ENCODE measurements at regions not wholly inside any gene's neighbourhood (a gene's known extent, or its start where the extent isn't known, plus 50 kb on each side); places are given as distances from the start of the nearest gene placed in this dataset.

GRCh38 chr19:28971049-28971448, 241.9 kb downstream of the UQCRFS1 start:
- no peaks in the 10 kb centered on the region for H3K4me1 ChIP-seq
- H3K27ac ChIP-seq = no peak overlapping the region
- H3K27me3 ChIP-seq = no peaks in the 10 kb centered on the region
- H3K36me3 ChIP-seq = no peaks in the 10 kb centered on the region
- no peaks in the 10 kb centered on the region for H3K9me3 ChIP-seq
- TF ChIP-seq POLR2AphosphoS5 (IDR thresholded peaks at IDR 0.05) = no peak
- TF ChIP-seq CTCF (IDR thresholded peaks at IDR 0.05) = no peak
- TF ChIP-seq POLR2A (IDR thresholded peaks at IDR 0.05) = no peak
- intact Hi-C loops (cut with DNase I; ENCODE audit: low total_unique reads) = no loop called here
- no peak for DNase-seq (ENCODE audit: low spot score in 2 of 2)
- H3K4me3 ChIP-seq = no peak overlapping the region

- intact Hi-C loops (cut with DNase I; ENCODE audit: low total_unique reads) = no loop called here
- no peak for DNase-seq (ENCODE audit: low spot score in 2 of 2)
Observed at GRCh38 chr19:28968721-28969120, 244.2 kb downstream of the UQCRFS1 start.

GRCh38 chr19:28966737-28967399, 246.1 kb downstream of the UQCRFS1 start:
- Histone ChIP-seq H3K36me3 (no peaks in the 10 kb centered on the region), H3K9me3 (no peaks in the 10 kb centered on the region), H3K4me1 (no peaks in the 10 kb centered on the region), H3K27me3 (no peaks in the 10 kb centered on the region), H3K4me3 (no peak overlapping the region), H3K27ac (no peak overlapping the region)
- TF ChIP-seq POLR2AphosphoS5 (IDR thresholded peaks at IDR 0.05) = no peak
- TF ChIP-seq POLR2A (IDR thresholded peaks at IDR 0.05) = no peak
- no peak for TF ChIP-seq CTCF (IDR thresholded peaks at IDR 0.05)
- no peak for DNase-seq (ENCODE audit: low spot score in 2 of 2)
- intact Hi-C loops (cut with DNase I; ENCODE audit: low total_unique reads) = no loop called here

More at GRCh38 chr19:28968721-28969120, 244.2 kb downstream of the UQCRFS1 start:
- Histone ChIP-seq H3K4me3 (no peak overlapping the region), H3K36me3 (no peaks in the 10 kb centered on the region), H3K9me3 (no peaks in the 10 kb centered on the region), H3K4me1 (no peaks in the 10 kb centered on the region), H3K27me3 (no peaks in the 10 kb centered on the region), H3K27ac (no peak overlapping the region)
- no peak for TF ChIP-seq POLR2AphosphoS5 (IDR thresholded peaks at IDR 0.05)
- TF ChIP-seq POLR2A (IDR thresholded peaks at IDR 0.05) = no peak

GRCh38 chr19:28964500-28964899, 248.5 kb downstream of the UQCRFS1 start:
- H3K4me1 ChIP-seq = no peaks in the 10 kb centered on the region
- H3K4me3 ChIP-seq = no peak overlapping the region
- no peaks in the 10 kb centered on the region for H3K27me3 ChIP-seq
- H3K9me3 ChIP-seq = no peaks in the 10 kb centered on the region
- no peak overlapping the region for H3K27ac ChIP-seq
- no peaks in the 10 kb centered on the region for H3K36me3 ChIP-seq
- TF ChIP-seq POLR2AphosphoS5 (IDR thresholded peaks at IDR 0.05) = no peak
- TF ChIP-seq POLR2A (IDR thresholded peaks at IDR 0.05) = no peak
- TF ChIP-seq CTCF (IDR thresholded peaks at IDR 0.05) = no peak
- intact Hi-C loops (cut with DNase I; ENCODE audit: low total_unique reads) = no loop called here
- no peak for DNase-seq (ENCODE audit: low spot score in 2 of 2)

- no peaks in the 10 kb centered on the region for H3K27me3 ChIP-seq
- TF ChIP-seq POLR2A (IDR thresholded peaks at IDR 0.05) = no peak
- TF ChIP-seq POLR2AphosphoS5 (IDR thresholded peaks at IDR 0.05) = no peak
- TF ChIP-seq CTCF (IDR thresholded peaks at IDR 0.05) = no peak
- no peaks in the 10 kb centered on the region for H3K9me3 ChIP-seq
- no peaks in the 10 kb centered on the region for H3K4me1 ChIP-seq
- DNase-seq (ENCODE audit: low spot score in 2 of 2) = no peak
- no peak overlapping the region for H3K4me3 ChIP-seq
- H3K27ac ChIP-seq = no peak overlapping the region
- no peaks in the 10 kb centered on the region for H3K36me3 ChIP-seq
- intact Hi-C loops (cut with DNase I; ENCODE audit: low total_unique reads) = no loop called here
Observed at GRCh38 chr19:28963486-28964250, 249.3 kb downstream of the UQCRFS1 start.
